Nephron (organoid): ENCODE measurements at regions not wholly inside any gene's neighbourhood (a gene's known extent, or its start where the extent isn't known, plus 50 kb on each side); places are given as distances from the start of the nearest gene placed in this dataset.
"Not testable (repeated sequence)": the region's sequence is repeated elsewhere in the genome, so short reads cannot be mapped to it uniquely, and the experiment has no call there.

Experiments
- H3K27ac Mint-ChIP-seq, 3 experiments: 2 replicates each; pipeline ENCODE4 v1.8.0; 2020; ENCODE audit warnings: mixed read lengths in 3 of 3, mild to moderate bottlenecking in 2 of 3, moderate library complexity in 1 of 3
- H3K27me3 Mint-ChIP-seq: 2 replicates; pipeline ENCODE4 v1.8.0; 2021; ENCODE audit warnings: low read depth, mild to moderate bottlenecking, moderate library complexity, mixed read lengths
- H3K36me3 Mint-ChIP-seq: 2 replicates; pipeline ENCODE4 v1.8.0; 2020; ENCODE audit warnings: low read depth, mixed read lengths
- H3K4me1 Mint-ChIP-seq: 2 replicates; pipeline ENCODE4 v1.8.0; 2020; ENCODE audit warnings: mixed read lengths
- H3K4me3 Mint-ChIP-seq, 3 experiments: 2 replicates each; pipeline ENCODE4 v1.8.0; 2020; ENCODE audit warnings: mild to moderate bottlenecking in 3 of 3, mixed read lengths in 3 of 3, moderate library complexity in 2 of 3
- H3K9me3 Mint-ChIP-seq: 2 replicates; pipeline ENCODE4 v1.8.0; 2020; ENCODE audit warnings: mixed read lengths
- CTCF ChIP-seq, 3 experiments: fragments of 200-600 bp; sonication (generic); IDR thresholded peaks; one replicate each; pipeline ENCODE4 v1.5.0; 2021; ENCODE audit warnings: antibody characterized with exemption in 3 of 3; ENCODE audit not compliant: unreplicated experiment in 3 of 3

DNA sequence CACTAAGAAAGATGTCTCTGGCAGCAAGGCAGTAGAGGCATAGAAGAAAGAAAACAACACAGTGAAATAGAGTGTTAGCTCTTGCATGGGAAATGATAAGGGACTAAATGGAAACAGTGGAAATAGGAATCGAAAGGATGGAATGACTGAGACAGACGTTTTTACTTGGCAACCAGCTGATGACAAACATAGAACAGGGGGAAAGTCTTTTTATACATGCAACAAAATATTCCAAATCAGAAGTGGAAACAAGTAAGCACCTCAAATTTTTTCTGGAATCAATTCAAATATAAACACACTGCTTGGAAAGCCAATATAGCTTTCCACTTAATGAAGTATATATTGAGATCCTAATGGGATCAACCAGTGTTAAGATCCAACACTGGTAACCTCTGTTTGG is 110.2 kb downstream of the MZT1 start:
- Mint-ChIP-seq H3K27me3 (no peaks in the 10 kb centered on the region), H3K27ac (no peak overlapping the region), H3K4me1 (no peaks in the 10 kb centered on the region), H3K36me3 (no peaks in the 10 kb centered on the region), H3K9me3 (no peaks in the 10 kb centered on the region), H3K4me3 (no peak overlapping the region)
- no peak for TF ChIP-seq CTCF (IDR thresholded peaks at IDR 0.05; ENCODE audit: unreplicated experiment in 3 of 3)

- not testable (repeated sequence) for H3K9me3 Mint-ChIP-seq, H3K27ac Mint-ChIP-seq, H3K4me1 Mint-ChIP-seq, H3K4me3 Mint-ChIP-seq, H3K27me3 Mint-ChIP-seq, H3K36me3 Mint-ChIP-seq
Measured at GRCh38 chr13:72610251-72610891, 117.1 kb downstream of the MZT1 start.

GRCh38 chr13:72599178-72599743 is 128.2 kb downstream of the MZT1 start:
- no peaks in the 10 kb centered on the region for H3K4me1 Mint-ChIP-seq
- H3K27ac Mint-ChIP-seq, result peak overlapping the region; percentile 43 to 65 (median 48)
- no peaks in the 10 kb centered on the region for H3K27me3 Mint-ChIP-seq
- H3K4me3 Mint-ChIP-seq, result no peak overlapping the region
- no peaks in the 10 kb centered on the region for H3K36me3 Mint-ChIP-seq
- TF ChIP-seq CTCF (IDR thresholded peaks at IDR 0.05; ENCODE audit: unreplicated experiment in 3 of 3), result no peak
- H3K9me3 Mint-ChIP-seq, result no peaks in the 10 kb centered on the region

DNA sequence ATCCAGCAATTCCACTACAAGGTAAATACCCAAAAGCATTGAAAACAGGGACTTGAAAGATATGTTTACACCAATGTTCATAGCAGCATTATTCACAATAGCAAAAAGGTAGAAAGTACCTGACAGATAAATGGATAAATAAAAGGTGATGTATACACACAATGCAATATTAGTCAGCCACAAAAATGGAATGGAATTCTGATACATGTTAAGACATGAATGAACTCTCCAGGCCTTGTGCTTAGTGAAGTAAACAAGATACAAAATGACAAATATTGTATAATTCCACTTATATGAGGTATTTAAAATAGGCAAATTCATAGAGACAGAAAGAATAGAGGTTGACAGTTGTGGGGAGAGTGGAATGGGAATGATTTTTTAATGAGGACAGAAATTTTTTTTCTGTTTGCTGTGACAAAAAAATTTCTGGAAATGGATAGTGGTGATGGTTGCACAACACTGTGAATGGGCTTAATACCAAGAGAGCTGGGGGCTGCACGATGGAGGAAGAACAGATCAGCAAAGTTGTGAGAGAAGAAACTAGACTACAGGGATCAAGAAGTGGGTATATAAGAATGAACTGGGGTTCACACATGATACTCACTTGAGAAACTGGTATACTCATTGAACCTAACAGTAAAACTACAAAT is 137.2 kb downstream of the MZT1 start:
- Mint-ChIP-seq H3K36me3 (no peaks in the 10 kb centered on the region), H3K27me3 (no peaks in the 10 kb centered on the region), H3K9me3 (no peaks in the 10 kb centered on the region), H3K27ac (no peak overlapping the region), H3K4me1 (peaks cover 4% of the 10 kb centered on the region), H3K4me3 (no peak overlapping the region)
- no peak for TF ChIP-seq CTCF (IDR thresholded peaks at IDR 0.05; ENCODE audit: unreplicated experiment in 3 of 3)

GRCh38 chr13:72586518-72586917 is 140.9 kb downstream of the MZT1 start:
- no peak overlapping the region for H3K4me3 Mint-ChIP-seq
- no peaks in the 10 kb centered on the region for H3K27me3 Mint-ChIP-seq
- H3K27ac Mint-ChIP-seq, result no peak overlapping the region
- no peaks in the 10 kb centered on the region for H3K36me3 Mint-ChIP-seq
- peaks cover 4% of the 10 kb centered on the region for H3K4me1 Mint-ChIP-seq
- no peaks in the 10 kb centered on the region for H3K9me3 Mint-ChIP-seq
- TF ChIP-seq CTCF (IDR thresholded peaks at IDR 0.05; ENCODE audit: unreplicated experiment in 3 of 3), result no peak

GRCh38 chr13:72585254-72585653 is 142.2 kb downstream of the MZT1 start:
- Mint-ChIP-seq H3K36me3 (no peaks in the 10 kb centered on the region), H3K27ac (no peak overlapping the region), H3K27me3 (no peaks in the 10 kb centered on the region), H3K4me1 (peaks cover 4% of the 10 kb centered on the region), H3K4me3 (no peak overlapping the region), H3K9me3 (no peaks in the 10 kb centered on the region)
- TF ChIP-seq CTCF (IDR thresholded peaks at IDR 0.05; ENCODE audit: unreplicated experiment in 3 of 3), result no peak
